Astrocyte (in vitro differentiated cells and primary cell): ENCODE measurements at regions not wholly inside any gene's neighbourhood (a gene's known extent, or its start where the extent isn't known, plus 50 kb on each side); places are given as distances from the start of the nearest gene placed in this dataset.

Experiments
- DNase-seq: peaks from one replicate; pipeline ENCODE4 v3.0.0-alpha.2; 2010; ENCODE audit warnings: low read depth
- FAIRE-seq: peaks from 2 replicates; lab custom pipeline; 2011; peaks lifted over from hg19 to GRCh38; lab: Jason Lieb, UNC
- H2AFZ ChIP-seq: 2 replicates; pipeline ENCODE4 v1.6.0; 2012; ENCODE audit warnings: low read depth, low read length, inconsistent platforms
- H3K27ac ChIP-seq: 2 replicates; pipeline ENCODE4 v1.5.1; 2011; ENCODE audit warnings: low read depth, low read length, inconsistent platforms
- H3K27me3 ChIP-seq: 2 replicates; pipeline ENCODE4 v1.6.0; 2011; ENCODE audit warnings: low read length, inconsistent platforms; ENCODE audit not compliant: insufficient read depth
- H3K36me3 ChIP-seq: 2 replicates; pipeline ENCODE4 v1.5.1; 2011; ENCODE audit warnings: low read length, inconsistent platforms; ENCODE audit not compliant: insufficient read depth
- H3K4me1 ChIP-seq: 2 replicates; pipeline ENCODE4 v1.5.1; 2011; ENCODE audit warnings: low read length, inconsistent platforms; ENCODE audit not compliant: insufficient read depth
- H3K4me2 ChIP-seq: 2 replicates; pipeline ENCODE4 v1.6.0; 2012; ENCODE audit warnings: low read length, inconsistent platforms
- H3K4me3 ChIP-seq: 2 replicates; pipeline ENCODE4 v1.5.1; 2011; ENCODE audit warnings: low read depth, mild to moderate bottlenecking, low read length, inconsistent platforms; ENCODE audit not compliant: insufficient read depth
- H3K79me2 ChIP-seq: 2 replicates; pipeline ENCODE4 v1.6.0; 2012; ENCODE audit warnings: mild to moderate bottlenecking, low read length, inconsistent platforms; ENCODE audit not compliant: insufficient read depth
- H3K9ac ChIP-seq: 2 replicates; pipeline ENCODE4 v1.6.0; 2012; ENCODE audit warnings: mild to moderate bottlenecking, low read length, inconsistent platforms
- H3K9me3 ChIP-seq: 2 replicates; pipeline ENCODE4 v1.5.1; 2012; ENCODE audit warnings: low read depth, mild to moderate bottlenecking, low read length, inconsistent platforms; ENCODE audit not compliant: insufficient read depth
- H4K20me1 ChIP-seq: 2 replicates; pipeline ENCODE4 v1.6.0; 2012; ENCODE audit warnings: low read length, inconsistent platforms; ENCODE audit not compliant: insufficient read depth
- H3K27ac Mint-ChIP-seq: one replicate; pipeline ENCODE4 v1.8.0; 2021; ENCODE audit warnings: mild to moderate bottlenecking, mixed read lengths; ENCODE audit not compliant: unreplicated experiment
- H3K27me3 Mint-ChIP-seq: one replicate; pipeline ENCODE4 v1.8.0; 2021; ENCODE audit warnings: low read depth, mixed read lengths; ENCODE audit not compliant: unreplicated experiment
- H3K36me3 Mint-ChIP-seq: one replicate; pipeline ENCODE4 v1.8.0; 2021; ENCODE audit warnings: low read depth, mixed read lengths; ENCODE audit not compliant: unreplicated experiment
- H3K4me1 Mint-ChIP-seq: one replicate; pipeline ENCODE4 v1.8.0; 2021; ENCODE audit warnings: low read depth, mixed read lengths; ENCODE audit not compliant: unreplicated experiment
- H3K4me3 Mint-ChIP-seq: one replicate; pipeline ENCODE4 v1.8.0; 2021; ENCODE audit warnings: mild to moderate bottlenecking, moderate library complexity, mixed read lengths; ENCODE audit not compliant: unreplicated experiment
- H3K9me3 Mint-ChIP-seq: one replicate; pipeline ENCODE4 v1.8.0; 2021; ENCODE audit warnings: mild to moderate bottlenecking, mixed read lengths; ENCODE audit not compliant: unreplicated experiment
- CTCF ChIP-seq: IDR thresholded peaks from 2 replicates; pipeline ENCODE4 v1.5.1; 2011; ENCODE audit warnings: low read depth, mild to moderate bottlenecking, inconsistent platforms, low read length, moderate library complexity; ENCODE audit not compliant: insufficient read depth
- EZH2 ChIP-seq: IDR thresholded peaks from 2 replicates; pipeline ENCODE4 v1.6.1; 2012; ENCODE audit warnings: mild to moderate bottlenecking, low read length, inconsistent platforms; ENCODE audit not compliant: insufficient read depth

- FAIRE-seq, result no peak
- DNase-seq, result no peak
- no peak overlapping the region for H3K4me3 ChIP-seq
- Mint-ChIP-seq H3K4me1 (peaks cover 9% of the 10 kb centered on the region), H3K27ac (peak overlapping the region; percentile 43), H3K9me3 (peaks cover 2% of the 10 kb centered on the region), H3K27me3 (no peaks in the 10 kb centered on the region), H3K36me3 (no peaks in the 10 kb centered on the region), H3K4me3 (no peak overlapping the region)
- no peak overlapping the region for H2AFZ ChIP-seq
- no peaks in the 10 kb centered on the region for H3K36me3 ChIP-seq
- no peaks in the 10 kb centered on the region for H3K27me3 ChIP-seq
- TF ChIP-seq CTCF (no peak), EZH2 (no peak)
- H3K9me3 ChIP-seq, result no peaks in the 10 kb centered on the region
- H3K4me2 ChIP-seq, result no peak overlapping the region
- no peaks in the 10 kb centered on the region for H4K20me1 ChIP-seq
- H3K27ac ChIP-seq, result no peak overlapping the region
- H3K9ac ChIP-seq, result no peak overlapping the region
- H3K4me1 ChIP-seq, result no peaks in the 10 kb centered on the region
- H3K79me2 ChIP-seq, result no peaks in the 10 kb centered on the region
Measured at GRCh38 chr5:124401476-124402143, 344.8 kb downstream of the ZNF608 start.

GRCh38 chr5:124399426-124399961 lies 346.9 kb downstream of the ZNF608 start:
- no peak for FAIRE-seq
- TF ChIP-seq CTCF (no peak), EZH2 (no peak)
- H3K27ac Mint-ChIP-seq, result no peak overlapping the region

GRCh38 chr5:124398460-124398859 lies 348.0 kb downstream of the ZNF608 start:
- Histone ChIP-seq H3K27ac (no peak overlapping the region), H3K9ac (no peak overlapping the region), H3K79me2 (no peaks in the 10 kb centered on the region), H3K36me3 (no peaks in the 10 kb centered on the region), H3K27me3 (peaks cover 4% of the 10 kb centered on the region), H3K4me3 (no peak overlapping the region), H3K4me2 (no peak overlapping the region), H4K20me1 (no peaks in the 10 kb centered on the region), H3K4me1 (peaks cover 3% of the 10 kb centered on the region), H2AFZ (no peak overlapping the region), H3K9me3 (no peaks in the 10 kb centered on the region)
- DNase-seq, result peak; percentile 26
- peaks cover 3% of the 10 kb centered on the region for H3K27me3 Mint-ChIP-seq
- H3K9me3 Mint-ChIP-seq, result peaks cover 2% of the 10 kb centered on the region
- no peak for TF ChIP-seq EZH2
- TF ChIP-seq CTCF, result no peak
- no peaks in the 10 kb centered on the region for H3K36me3 Mint-ChIP-seq
- no peak overlapping the region for H3K4me3 Mint-ChIP-seq
- no peak overlapping the region for H3K27ac Mint-ChIP-seq
- peaks cover 13% of the 10 kb centered on the region for H3K4me1 Mint-ChIP-seq
- no peak for FAIRE-seq

More at GRCh38 chr5:124399426-124399961, 346.9 kb downstream of the ZNF608 start:
- no peaks in the 10 kb centered on the region for H3K9me3 ChIP-seq
- H3K27me3 ChIP-seq, result peaks cover 4% of the 10 kb centered on the region
- no peaks in the 10 kb centered on the region for H4K20me1 ChIP-seq
- H3K79me2 ChIP-seq, result no peaks in the 10 kb centered on the region
- H2AFZ ChIP-seq, result no peak overlapping the region
- Mint-ChIP-seq H3K36me3 (no peaks in the 10 kb centered on the region), H3K9me3 (peaks cover 2% of the 10 kb centered on the region), H3K4me3 (no peak overlapping the region), H3K4me1 (peaks cover 13% of the 10 kb centered on the region), H3K27me3 (peaks cover 3% of the 10 kb centered on the region)
- H3K4me2 ChIP-seq, result no peak overlapping the region
- peak; percentile 45 for DNase-seq
- H3K9ac ChIP-seq, result no peak overlapping the region
- peaks cover 3% of the 10 kb centered on the region for H3K4me1 ChIP-seq
- H3K36me3 ChIP-seq, result no peaks in the 10 kb centered on the region
- no peak overlapping the region for H3K4me3 ChIP-seq
- H3K27ac ChIP-seq, result no peak overlapping the region
